PC-9 (cell line): ENCODE measurements at regions not wholly inside any gene's neighbourhood (a gene's known extent, or its start where the extent isn't known, plus 50 kb on each side); places are given as distances from the start of the nearest gene placed in this dataset.

ENCODE experiments used
- BruUV-seq: library from RNA; stranded (reverse); fragments of 400-500 nt; replicated peaks from 2 replicates; lab custom pipeline; 2021; lab: Mats Ljungman, UMichigan
- CTCF ChIA-PET: fragments of 300-600 bp; sonication (Branson Sonifier 250); formaldehyde crosslinking; loops from one replicate; lab custom pipeline; 2022; ENCODE audit warnings: antibody characterized with exemption; lab: Charles Lee
- POLR2A ChIA-PET: fragments of 300-600 bp; sonication (Branson Sonifier 250); formaldehyde crosslinking; loops from one replicate; lab custom pipeline; 2022; ENCODE audit warnings: antibody characterized with exemption; ENCODE audit not compliant: unreplicated experiment; lab: Charles Lee
- DNase-seq, 2 experiments: peaks; one replicate each; pipeline versions ENCODE4 v3.0.0 to v3.0.0-alpha.2; 2015 to 2022; ENCODE audit warnings: mixed read lengths in 1 of 2
- H2AFZ ChIP-seq: fragments of 200-600 bp; sonication (generic); 2 replicates; pipeline ENCODE4 v1.8.1; 2017; ENCODE audit warnings: antibody characterized with exemption
- H3F3A ChIP-seq: fragments of 200-600 bp; sonication (generic); 2 replicates; pipeline ENCODE4 v1.8.1; 2017; ENCODE audit warnings: antibody characterized with exemption, mild to moderate bottlenecking, low read depth; ENCODE audit not compliant: insufficient read depth
- H3K27ac ChIP-seq: fragments of 200-600 bp; sonication (generic); 2 replicates; pipeline ENCODE4 v1.6.1; 2016; ENCODE audit warnings: mixed run types
- H3K27me3 ChIP-seq: fragments of 200-600 bp; sonication (generic); 2 replicates; pipeline ENCODE4 v1.6.1; 2016; ENCODE audit warnings: low read depth, mixed run types; ENCODE audit not compliant: insufficient read depth
- H3K36me3 ChIP-seq: fragments of 200-600 bp; sonication (generic); 2 replicates; pipeline ENCODE4 v1.6.1; 2016; ENCODE audit warnings: low read depth, mixed run types
- H3K4me1 ChIP-seq: fragments of 200-600 bp; sonication (generic); replicated peaks from 2 replicates; pipeline ENCODE4 v1.6.1; 2016; ENCODE audit warnings: mixed run types; ENCODE audit not compliant: insufficient read depth
- H3K4me2 ChIP-seq: fragments of 200-600 bp; sonication (generic); 2 replicates; pipeline ENCODE4 v1.6.1; 2017; ENCODE audit warnings: mixed run types
- H3K4me3 ChIP-seq: fragments of 200-600 bp; sonication (generic); 2 replicates; pipeline ENCODE4 v1.6.1; 2016; ENCODE audit warnings: mixed run types
- H3K79me2 ChIP-seq: fragments of 200-600 bp; sonication (generic); 2 replicates; pipeline ENCODE4 v1.6.1; 2017; ENCODE audit warnings: low read depth, mixed run types
- H3K9me2 ChIP-seq: fragments of 200-600 bp; sonication (generic); 2 replicates; pipeline ENCODE4 v1.8.1; 2017; ENCODE audit warnings: mild to moderate bottlenecking; ENCODE audit not compliant: insufficient read depth
- H3K9me3 ChIP-seq: fragments of 200-600 bp; sonication (generic); 2 replicates; pipeline ENCODE4 v1.8.1; 2016; ENCODE audit warnings: low read depth; ENCODE audit not compliant: insufficient read depth
- H4K20me1 ChIP-seq: fragments of 200-600 bp; sonication (generic); 2 replicates; pipeline ENCODE4 v1.8.1; 2017; ENCODE audit not compliant: insufficient read depth
- CTCF ChIP-seq: fragments of 200-600 bp; sonication (generic); conservative IDR thresholded peaks from 2 replicates; pipeline ENCODE4 v1.6.1; 2017; ENCODE audit warnings: mixed run types, antibody characterized with exemption, mild to moderate bottlenecking, moderate library complexity
- EZH2 ChIP-seq: fragments of 200-600 bp; sonication (generic); IDR thresholded peaks from 2 replicates; pipeline ENCODE4 v1.8.0; 2017; ENCODE audit warnings: antibody characterized with exemption, low read depth
- intact Hi-C: fragments of 100-400 bp; cut with micrococcal nuclease; formaldehyde crosslinking; loops from one replicate; pipeline ENCODE4 v1.10.0; 2022; ENCODE audit not compliant: unreplicated experiment

DNA sequence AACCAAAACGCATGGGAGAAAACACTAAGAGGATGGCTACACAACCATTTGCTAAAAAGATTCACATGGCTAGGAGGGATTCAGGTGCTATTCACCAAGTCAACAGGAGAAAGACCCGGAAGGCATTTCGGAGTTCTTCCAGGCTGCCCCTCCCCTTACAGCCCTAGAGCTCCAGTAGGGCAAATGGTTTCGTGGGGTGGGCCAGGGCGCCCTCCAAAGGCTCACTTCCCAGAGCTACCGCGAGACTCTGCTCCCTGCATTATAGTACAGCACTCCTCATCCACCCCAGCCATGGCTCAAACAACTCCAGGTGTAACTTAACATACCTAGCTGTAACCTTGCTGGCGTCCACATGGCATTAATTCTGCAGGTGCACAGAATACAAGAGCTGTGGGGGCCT is 179.7 kb downstream of the SLC39A8 start:
- ChIA-PET CTCF (no interaction called here), POLR2A (no interaction called here)
- H4K20me1 ChIP-seq, result no peaks in the 10 kb centered on the region
- H3K36me3 ChIP-seq, result no peaks in the 10 kb centered on the region
- no peak for TF ChIP-seq CTCF
- TF ChIP-seq EZH2, result no peak
- no peaks in the 10 kb centered on the region for H3K9me2 ChIP-seq
- intact Hi-C loops, result no loop called here
- no peaks in the 10 kb centered on the region for H3K4me1 ChIP-seq
- no peak overlapping the region for H3K4me2 ChIP-seq
- DNase-seq, result no peak
- H3F3A ChIP-seq, result no peaks in the 10 kb centered on the region
- no peak overlapping the region for H2AFZ ChIP-seq
- no TSS peak for BruUV-seq
- no peaks in the 10 kb centered on the region for H3K9me3 ChIP-seq
- no peak overlapping the region for H3K4me3 ChIP-seq
- no peaks in the 10 kb centered on the region for H3K79me2 ChIP-seq
- H3K27ac ChIP-seq, result no peak overlapping the region
- H3K27me3 ChIP-seq, result no peaks in the 10 kb centered on the region

- DNase-seq, result no peak
- Histone ChIP-seq H3K27ac (no peak overlapping the region), H3F3A (no peaks in the 10 kb centered on the region), H3K27me3 (no peaks in the 10 kb centered on the region), H3K36me3 (no peaks in the 10 kb centered on the region), H3K79me2 (no peaks in the 10 kb centered on the region), H3K4me2 (no peak overlapping the region), H3K4me1 (no peaks in the 10 kb centered on the region), H3K9me2 (no peaks in the 10 kb centered on the region), H2AFZ (no peak overlapping the region), H3K9me3 (no peaks in the 10 kb centered on the region), H4K20me1 (no peaks in the 10 kb centered on the region), H3K4me3 (no peak overlapping the region)
- CTCF ChIA-PET, result no interaction called here
- intact Hi-C loops, result no loop called here
- no TSS peak for BruUV-seq
- POLR2A ChIA-PET, result no interaction called here
- TF ChIP-seq CTCF, result no peak
- no peak for TF ChIP-seq EZH2
Observed at GRCh38 chr4:102163404-102164140, 181.7 kb downstream of the SLC39A8 start.

DNA sequence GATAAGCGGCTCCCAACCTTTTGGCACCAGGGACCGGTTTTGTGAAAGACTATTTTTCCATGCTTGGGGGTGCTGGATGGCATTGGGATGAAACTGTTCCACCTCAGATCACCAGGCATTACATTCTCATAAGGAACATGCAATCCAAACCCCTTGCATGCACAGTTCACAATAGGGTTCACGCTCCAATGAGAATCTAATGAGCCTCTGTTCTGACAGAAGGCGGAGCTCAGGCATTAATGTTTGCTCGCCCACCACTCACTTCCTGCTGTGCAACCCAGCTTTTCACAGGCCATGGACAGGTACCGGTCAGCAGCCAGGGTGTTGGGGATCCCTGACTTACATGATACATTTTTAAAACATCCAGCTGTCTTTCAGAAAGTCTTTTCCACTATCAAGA is 187.3 kb downstream of the SLC39A8 start:
- H3K9me3 ChIP-seq, result no peaks in the 10 kb centered on the region
- no peaks in the 10 kb centered on the region for H3K27me3 ChIP-seq
- intact Hi-C loops, result no loop called here
- ChIA-PET CTCF (no interaction called here), POLR2A (no interaction called here)
- no peak overlapping the region for H3K4me3 ChIP-seq
- no peaks in the 10 kb centered on the region for H4K20me1 ChIP-seq
- no peaks in the 10 kb centered on the region for H3K36me3 ChIP-seq
- H3K4me2 ChIP-seq, result no peak overlapping the region
- no peak for DNase-seq
- H3F3A ChIP-seq, result no peaks in the 10 kb centered on the region
- no peak overlapping the region for H2AFZ ChIP-seq
- TF ChIP-seq CTCF (no peak), EZH2 (no peak)
- no TSS peak for BruUV-seq
- H3K27ac ChIP-seq, result no peak overlapping the region
- no peaks in the 10 kb centered on the region for H3K4me1 ChIP-seq
- H3K9me2 ChIP-seq, result no peaks in the 10 kb centered on the region
- no peaks in the 10 kb centered on the region for H3K79me2 ChIP-seq
